ENCODE measurements at regions not wholly inside any gene's neighbourhood (a gene's known extent, or its start where the extent isn't known, plus 50 kb on each side); places are given as distances from the start of the nearest gene placed in this dataset.
A peak's percentile ranks its signal among the peaks of the same experiment; 100 is the strongest.

GRCh38 chr10:24136070-24136469, 72.9 kb upstream of the KIAA1217 start:
- no peak overlapping the region for H3K4me3 ChIP-seq
- H2AFZ ChIP-seq: no peak overlapping the region
- DNase-seq: no peak
- H3K27me3 ChIP-seq (replicated peaks; ENCODE audit: insufficient read depth): no peaks in the 10 kb centered on the region
- no peak overlapping the region for H3K4me2 ChIP-seq (ENCODE audit: unreplicated experiment)
- no peak overlapping the region for H3K9ac ChIP-seq
- peaks cover 4% of the 10 kb centered on the region; the same call in 1 of the 2 replicates for H3K4me1 ChIP-seq (ENCODE audit: insufficient read depth)
- in situ Hi-C loops (cut with MboI): no loop called here
- H3F3A ChIP-seq (ENCODE audit: insufficient read depth): no peaks in the 10 kb centered on the region
- H3K27ac ChIP-seq: no peak overlapping the region
- H3K9me3 ChIP-seq (ENCODE audit: low read depth): no peaks in the 10 kb centered on the region
- H3K36me3 ChIP-seq (ENCODE audit: low read depth): no peaks in the 10 kb centered on the region
- H3K79me2 ChIP-seq (ENCODE audit: insufficient read depth): no peaks in the 10 kb centered on the region
- 42 to 52% methylated on average over 4 of the region's 4 CpGs for WGBS, 2 experiments (ENCODE audit: low coverage in 1 of 2, low lambda C conversion rate in 2 of 2, missing lambda C conversion rate in 2 of 2)
- H4K20me1 ChIP-seq (ENCODE audit: insufficient read depth): no peaks in the 10 kb centered on the region; the same call in 1 of the 2 replicates
- H3K9me2 ChIP-seq (ENCODE audit: insufficient read depth): no peaks in the 10 kb centered on the region
- no peak for TF ChIP-seq EZH2 (IDR thresholded peaks at IDR 0.05; ENCODE audit: insufficient read depth, poor library complexity, severe bottlenecking)
- TF ChIP-seq EZH2phosphoT487 (IDR thresholded peaks at IDR 0.05; ENCODE audit: insufficient read depth, low read depth): no peak

- no peaks in the 10 kb centered on the region for H3K27me3 ChIP-seq (replicated peaks; ENCODE audit: insufficient read depth)
- H3K9ac ChIP-seq: no peak overlapping the region
- no peak overlapping the region for H3K4me2 ChIP-seq (ENCODE audit: unreplicated experiment)
- in situ Hi-C loops (cut with MboI): no loop called here
- no peak overlapping the region for H3K4me3 ChIP-seq
- no peak overlapping the region for H2AFZ ChIP-seq
- peaks cover 5% of the 10 kb centered on the region; the same call in 1 of the 2 replicates for H3K4me1 ChIP-seq (ENCODE audit: insufficient read depth)
- WGBS, 2 experiments (ENCODE audit: low coverage in 1 of 2, low lambda C conversion rate in 2 of 2, missing lambda C conversion rate in 2 of 2): 69 to 79% methylated on average over 6 of the region's 6 CpGs
- no peaks in the 10 kb centered on the region for H3K9me3 ChIP-seq (ENCODE audit: low read depth)
- no peaks in the 10 kb centered on the region for H3K79me2 ChIP-seq (ENCODE audit: insufficient read depth)
- H3K36me3 ChIP-seq (ENCODE audit: low read depth): no peaks in the 10 kb centered on the region
- TF ChIP-seq EZH2phosphoT487 (IDR thresholded peaks at IDR 0.05; ENCODE audit: insufficient read depth, low read depth): no peak
- no peak for TF ChIP-seq EZH2 (IDR thresholded peaks at IDR 0.05; ENCODE audit: insufficient read depth, poor library complexity, severe bottlenecking)
- no peaks in the 10 kb centered on the region for H4K20me1 ChIP-seq (ENCODE audit: insufficient read depth)
- no peak for DNase-seq
- H3F3A ChIP-seq (ENCODE audit: insufficient read depth): no peaks in the 10 kb centered on the region; the same call in 1 of the 2 replicates
- no peaks in the 10 kb centered on the region for H3K9me2 ChIP-seq (ENCODE audit: insufficient read depth)
- H3K27ac ChIP-seq: no peak overlapping the region
Measured at GRCh38 chr10:24147321-24147720, 61.6 kb upstream of the KIAA1217 start.

GRCh38 chr10:24149640-24150039, 59.3 kb upstream of the KIAA1217 start:
- Histone ChIP-seq H3K9ac (no peak overlapping the region), H4K20me1 (ENCODE audit: insufficient read depth) (no peaks in the 10 kb centered on the region), H3K9me2 (ENCODE audit: insufficient read depth) (no peaks in the 10 kb centered on the region), H3K4me2 (ENCODE audit: unreplicated experiment) (no peak overlapping the region), H2AFZ (no peak overlapping the region), H3K79me2 (ENCODE audit: insufficient read depth) (no peaks in the 10 kb centered on the region), H3K36me3 (ENCODE audit: low read depth) (no peaks in the 10 kb centered on the region), H3K4me3 (no peak overlapping the region), H3K27me3 (replicated peaks; ENCODE audit: insufficient read depth) (no peaks in the 10 kb centered on the region), H3K27ac (no peak overlapping the region), H3K4me1 (ENCODE audit: insufficient read depth) (peaks cover 6% of the 10 kb centered on the region; the same call in 1 of the 2 replicates), H3F3A (ENCODE audit: insufficient read depth) (peaks cover 6% of the 10 kb centered on the region; the same call in 1 of the 2 replicates), H3K9me3 (ENCODE audit: low read depth) (no peaks in the 10 kb centered on the region)
- in situ Hi-C loops (cut with MboI): no loop called here
- no peak for TF ChIP-seq EZH2phosphoT487 (IDR thresholded peaks at IDR 0.05; ENCODE audit: insufficient read depth, low read depth)
- TF ChIP-seq EZH2 (IDR thresholded peaks at IDR 0.05; ENCODE audit: insufficient read depth, poor library complexity, severe bottlenecking): no peak
- no peak for DNase-seq
- 75 to 82% methylated on average over 2 of the region's 2 CpGs for WGBS, 2 experiments (ENCODE audit: low coverage in 1 of 2, low lambda C conversion rate in 2 of 2, missing lambda C conversion rate in 2 of 2)

- Histone ChIP-seq H3F3A (ENCODE audit: insufficient read depth) (peaks cover 6% of the 10 kb centered on the region; the same call in 1 of the 2 replicates), H3K27me3 (replicated peaks; ENCODE audit: insufficient read depth) (no peaks in the 10 kb centered on the region), H3K4me2 (ENCODE audit: unreplicated experiment) (no peak overlapping the region), H3K9me3 (ENCODE audit: low read depth) (no peaks in the 10 kb centered on the region), H3K4me3 (no peak overlapping the region), H3K27ac (no peak overlapping the region), H3K9me2 (ENCODE audit: insufficient read depth) (no peaks in the 10 kb centered on the region), H3K79me2 (ENCODE audit: insufficient read depth) (no peaks in the 10 kb centered on the region), H4K20me1 (ENCODE audit: insufficient read depth) (no peaks in the 10 kb centered on the region), H2AFZ (no peak overlapping the region), H3K36me3 (ENCODE audit: low read depth) (no peaks in the 10 kb centered on the region), H3K4me1 (ENCODE audit: insufficient read depth) (peaks cover 6% of the 10 kb centered on the region; the same call in 1 of the 2 replicates), H3K9ac (no peak overlapping the region)
- in situ Hi-C loops (cut with MboI): no loop called here
- 56% methylated on average over 3 of the region's 3 CpGs for WGBS, 2 experiments (ENCODE audit: low coverage in 1 of 2, low lambda C conversion rate in 2 of 2, missing lambda C conversion rate in 2 of 2)
- DNase-seq: no peak
- TF ChIP-seq EZH2 (IDR thresholded peaks at IDR 0.05; ENCODE audit: insufficient read depth, poor library complexity, severe bottlenecking) (no peak), EZH2phosphoT487 (IDR thresholded peaks at IDR 0.05; ENCODE audit: insufficient read depth, low read depth) (no peak)
Measured at GRCh38 chr10:24150853-24151252, 58.1 kb upstream of the KIAA1217 start.

- no peak overlapping the region for H3K27ac ChIP-seq
- WGBS, 2 experiments (ENCODE audit: low coverage in 1 of 2, low lambda C conversion rate in 2 of 2, missing lambda C conversion rate in 2 of 2): 19 to 22% methylated on average over 2 of the region's 2 CpGs
Measured at GRCh38 chr10:24152270-24152669, 56.7 kb upstream of the KIAA1217 start.

More at GRCh38 chr10:24152270-24152669, 56.7 kb upstream of the KIAA1217 start:
- no peak for TF ChIP-seq EZH2 (IDR thresholded peaks at IDR 0.05; ENCODE audit: insufficient read depth, poor library complexity, severe bottlenecking)
- no peak for TF ChIP-seq EZH2phosphoT487 (IDR thresholded peaks at IDR 0.05; ENCODE audit: insufficient read depth, low read depth)
- no peak overlapping the region for H3K9ac ChIP-seq
- no peaks in the 10 kb centered on the region for H3K9me3 ChIP-seq (ENCODE audit: low read depth)
- peak; percentile 3 for DNase-seq
- H3K27me3 ChIP-seq (replicated peaks; ENCODE audit: insufficient read depth): no peaks in the 10 kb centered on the region
- H3K4me2 ChIP-seq (ENCODE audit: unreplicated experiment): no peak overlapping the region
- no peaks in the 10 kb centered on the region for H3K79me2 ChIP-seq (ENCODE audit: insufficient read depth)
- no peaks in the 10 kb centered on the region for H4K20me1 ChIP-seq (ENCODE audit: insufficient read depth)
- no peaks in the 10 kb centered on the region for H3K36me3 ChIP-seq (ENCODE audit: low read depth)
- peaks cover 6% of the 10 kb centered on the region; the same call in 1 of the 2 replicates for H3K4me1 ChIP-seq (ENCODE audit: insufficient read depth)
- no peak overlapping the region for H2AFZ ChIP-seq
- H3K9me2 ChIP-seq (ENCODE audit: insufficient read depth): no peaks in the 10 kb centered on the region
- in situ Hi-C loops (cut with MboI): no loop called here
- H3F3A ChIP-seq (ENCODE audit: insufficient read depth): peaks cover 6% of the 10 kb centered on the region; the same call in 1 of the 2 replicates
- no peak overlapping the region for H3K4me3 ChIP-seq

Data from GM23248 (cell line).